DMS79 (cell line): ENCODE measurements at regions not wholly inside any gene's neighbourhood (a gene's known extent, or its start where the extent isn't known, plus 50 kb on each side); places are given as distances from the start of the nearest gene placed in this dataset.

ENCODE experiments used
- DNase-seq: peaks from one replicate; lab custom pipeline; 2025; lab: John Stamatoyannopoulos, UW

- no peak for DNase-seq
Observed at GRCh38 chr3:148083526-148084182, 614.0 kb upstream of the AGTR1 start.

- DNase-seq = no peak
Observed at GRCh38 chr3:148084931-148085330, 612.8 kb upstream of the AGTR1 start.

- no peak for DNase-seq
Observed at GRCh38 chr3:148087601-148088371, 609.9 kb upstream of the AGTR1 start.

- no peak for DNase-seq
Observed at GRCh38 chr3:148089171-148089570, 608.5 kb upstream of the AGTR1 start.

- no peak for DNase-seq
Observed at GRCh38 chr3:148090156-148090555, 607.5 kb upstream of the AGTR1 start.

- DNase-seq = no peak
Observed at GRCh38 chr3:148092624-148093347, 604.9 kb upstream of the AGTR1 start.

- no peak for DNase-seq
Observed at GRCh38 chr3:148093753-148094152, 604.0 kb upstream of the AGTR1 start.

GRCh38 chr3:148095962-148096361, 601.7 kb upstream of the AGTR1 start:
- no peak for DNase-seq

GRCh38 chr3:148100476-148100875, 597.2 kb upstream of the AGTR1 start:
- DNase-seq = no peak

GRCh38 chr3:148101061-148101460, 596.6 kb upstream of the AGTR1 start:
- DNase-seq = no peak

GRCh38 chr3:148102156-148102555, 595.5 kb upstream of the AGTR1 start:
- DNase-seq = no peak

- no peak for DNase-seq
Observed at GRCh38 chr3:148106062-148106461, 591.6 kb upstream of the AGTR1 start.

- no peak for DNase-seq
Observed at GRCh38 chr3:148126956-148127355, 570.7 kb upstream of the AGTR1 start.

- DNase-seq = no peak
Observed at GRCh38 chr3:148128136-148128535, 569.6 kb upstream of the AGTR1 start.

GRCh38 chr3:148131990-148132638, 565.6 kb upstream of the AGTR1 start:
- DNase-seq = no peak

GRCh38 chr3:148136816-148137215, 560.9 kb upstream of the AGTR1 start:
- DNase-seq = no peak

GRCh38 chr3:148146241-148146640, 551.5 kb upstream of the AGTR1 start:
- no peak for DNase-seq

- DNase-seq = no peak
Observed at GRCh38 chr3:148146947-148147826, 550.5 kb upstream of the AGTR1 start.

GRCh38 chr3:148147903-148148302, 549.8 kb upstream of the AGTR1 start:
- DNase-seq = no peak

- DNase-seq = no peak
Observed at GRCh38 chr3:148149556-148149955, 548.1 kb upstream of the AGTR1 start.

- DNase-seq = no peak
Observed at GRCh38 chr3:148150141-148150540, 547.6 kb upstream of the AGTR1 start.
